ENCODE measurements at regions not wholly inside any gene's neighbourhood (a gene's known extent, or its start where the extent isn't known, plus 50 kb on each side); places are given as distances from the start of the nearest gene placed in this dataset.

DNA sequence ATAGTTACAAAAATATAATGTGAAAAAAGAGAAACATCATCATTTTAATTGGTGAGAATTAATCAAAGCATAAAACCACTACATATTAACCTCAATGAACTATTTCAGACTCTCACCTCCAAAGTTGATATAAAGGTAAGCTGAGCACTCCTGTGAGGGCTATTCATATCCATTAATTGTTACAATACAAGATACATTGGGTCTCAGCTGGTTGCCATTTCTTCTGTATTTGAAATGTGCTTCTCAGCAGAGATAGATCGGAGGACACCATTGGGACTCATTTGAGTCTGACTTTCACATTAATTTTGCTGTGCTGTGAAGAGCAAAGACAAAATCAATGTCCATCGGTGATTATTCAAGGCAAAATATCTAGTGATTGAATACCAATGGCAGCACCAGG lies 459.5 kb upstream of the GOT2 start (continued):
- TF ChIP-seq, protein P1, sequence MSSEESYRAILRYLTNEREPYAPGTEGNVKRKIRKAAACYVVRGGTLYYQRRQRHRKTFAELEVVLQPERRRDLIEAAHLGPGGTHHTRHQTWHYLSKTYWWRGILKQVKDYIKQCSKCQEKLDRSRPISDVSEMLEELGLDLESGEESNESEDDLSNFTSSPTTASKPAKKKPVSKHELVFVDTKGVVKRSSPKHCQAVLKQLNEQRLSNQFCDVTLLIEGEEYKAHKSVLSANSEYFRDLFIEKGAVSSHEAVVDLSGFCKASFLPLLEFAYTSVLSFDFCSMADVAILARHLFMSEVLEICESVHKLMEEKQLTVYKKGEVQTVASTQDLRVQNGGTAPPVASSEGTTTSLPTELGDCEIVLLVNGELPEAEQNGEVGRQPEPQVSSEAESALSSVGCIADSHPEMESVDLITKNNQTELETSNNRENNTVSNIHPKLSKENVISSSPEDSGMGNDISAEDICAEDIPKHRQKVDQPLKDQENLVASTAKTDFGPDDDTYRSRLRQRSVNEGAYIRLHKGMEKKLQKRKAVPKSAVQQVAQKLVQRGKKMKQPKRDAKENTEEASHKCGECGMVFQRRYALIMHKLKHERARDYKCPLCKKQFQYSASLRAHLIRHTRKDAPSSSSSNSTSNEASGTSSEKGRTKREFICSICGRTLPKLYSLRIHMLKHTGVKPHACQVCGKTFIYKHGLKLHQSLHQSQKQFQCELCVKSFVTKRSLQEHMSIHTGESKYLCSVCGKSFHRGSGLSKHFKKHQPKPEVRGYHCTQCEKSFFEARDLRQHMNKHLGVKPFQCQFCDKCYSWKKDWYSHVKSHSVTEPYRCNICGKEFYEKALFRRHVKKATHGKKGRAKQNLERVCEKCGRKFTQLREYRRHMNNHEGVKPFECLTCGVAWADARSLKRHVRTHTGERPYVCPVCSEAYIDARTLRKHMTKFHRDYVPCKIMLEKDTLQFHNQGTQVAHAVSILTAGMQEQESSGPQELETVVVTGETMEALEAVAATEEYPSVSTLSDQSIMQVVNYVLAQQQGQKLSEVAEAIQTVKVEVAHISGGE (CRISPR knock-in tag; IDR thresholded peaks at IDR 0.05), result no peak
- TF ChIP-seq WRNIP1 (IDR thresholded peaks at IDR 0.05; ENCODE audit: borderline replicate concordance, low read depth, low read length) (no peak), KDM1A (IDR thresholded peaks at IDR 0.05; ENCODE audit: borderline replicate concordance) (no peak), KLF5 (IDR thresholded peaks at IDR 0.05; ENCODE audit: partially characterized antibody) (no peak), CHD1 (IDR thresholded peaks at IDR 0.05; ENCODE audit: low read depth, low read length) (no peak)

DNA sequence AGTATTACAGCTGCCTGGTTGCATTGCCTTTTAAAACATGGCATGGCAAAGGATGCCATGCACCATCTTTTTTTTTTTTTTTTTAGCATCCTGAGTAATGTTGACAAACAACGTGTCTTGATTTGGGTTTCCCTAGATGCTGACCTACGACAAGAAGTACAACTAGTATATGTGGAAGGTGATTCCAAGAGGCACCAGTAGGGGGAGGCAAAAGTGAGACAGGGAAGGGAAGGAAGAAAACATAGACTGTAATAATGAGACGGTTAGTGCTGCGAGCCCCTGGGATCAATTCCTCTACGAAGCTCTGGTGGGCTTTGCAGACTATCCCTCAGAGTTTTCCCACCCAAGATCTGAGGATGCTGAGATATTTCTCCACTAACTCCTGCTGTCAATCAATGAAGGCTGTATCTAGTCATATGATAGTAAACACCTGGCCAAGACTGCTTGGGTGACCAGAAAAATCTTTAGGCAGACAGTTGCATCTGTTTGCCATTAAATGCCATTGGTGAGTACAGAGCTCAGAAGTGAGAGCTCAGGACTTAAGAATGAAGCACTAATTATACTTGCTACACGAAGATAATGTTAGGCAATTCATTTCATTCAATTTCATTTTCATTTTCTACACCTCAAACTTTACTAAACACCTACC lies 458.6 kb upstream of the GOT2 start:
- intact Hi-C loops (cut with micrococcal nuclease; ENCODE audit: unreplicated experiment), result no loop called here
- Histone ChIP-seq H3K9me3 (replicated peaks; ENCODE audit: control insufficient read depth, insufficient read depth, low read length) (no peaks in the 10 kb centered on the region), H2AFZ (ENCODE audit: control insufficient read depth, low read depth, low read length) (no peak overlapping the region), H3K4me3 (no peak overlapping the region), H3K9ac (ENCODE audit: control insufficient read depth, insufficient read depth, low read length) (no peak overlapping the region), H3K27ac (ENCODE audit: control insufficient read depth, insufficient read depth) (no peak overlapping the region), H3K4me2 (ENCODE audit: control insufficient read depth, insufficient read depth) (no peak overlapping the region), H4K20me1 (ENCODE audit: control insufficient read depth, insufficient read depth) (no peaks in the 10 kb centered on the region), H3K4me1 (ENCODE audit: control insufficient read depth, insufficient read depth, low read length) (no peaks in the 10 kb centered on the region), H3K27me3 (replicated peaks in 1 of 2; ENCODE audit: control insufficient read depth in 2 of 2, insufficient read depth in 2 of 2, low read length in 1 of 2) (no peaks in the 10 kb centered on the region), H3K79me2 (ENCODE audit: control insufficient read depth, insufficient read depth, low read length) (no peaks in the 10 kb centered on the region), H3K36me3 (ENCODE audit: control insufficient read depth in 2 of 2, insufficient read depth in 2 of 2, low read length in 1 of 2) (no peaks in the 10 kb centered on the region)
- CTCF ChIA-PET, result interaction anchor here (1.0 to 1.9 kb wide), 5 partner anchors 14 to 378 kb away, joined by 3 to 7 read pairs (median 4); no protein-coding TSS in a partner anchor
- in situ Hi-C loops (cut with MboI), result no loop called here
- RAD21 ChIA-PET (ENCODE audit: unreplicated experiment), result interaction anchor here (0.9 kb wide), 1 partner anchor 377 kb away, joined by 5 read pairs; no protein-coding TSS in a partner anchor
- ATAC-seq, result peak; percentile 78
- BruUV-seq (replicated peaks), result no TSS peak
- SMC1A ChIA-PET (ENCODE audit: uncharacterized antibody, unreplicated experiment), result interaction anchor here (0.6 to 1.6 kb wide), 3 partner anchors 16 to 349 kb away, joined by 3 to 4 read pairs (median 4); no protein-coding TSS in a partner anchor
- DNase-seq (ENCODE audit: low read depth, low spot score), result no peak
- FAIRE-seq, result no peak
- POLR2A ChIA-PET, result no interaction called here
- WGBS (ENCODE audit: insufficient coverage, insufficient replicate concordance, low lambda C conversion rate, missing lambda C conversion rate), result 3% methylated on average over 5 of the region's 6 CpGs
- TF ChIP-seq RAD21 (IDR thresholded peaks at IDR 0.05; ENCODE audit: insufficient read depth, low read depth, low read length) (peak; percentile 43), SPI1 (IDR thresholded peaks at IDR 0.05; ENCODE audit: borderline replicate concordance, insufficient read depth, low read depth, low read length) (no peak), ZNF24 (IDR thresholded peaks at IDR 0.05) (no peak), SMC3 (IDR thresholded peaks at IDR 0.05; ENCODE audit: borderline replicate concordance, low read length) (peak; percentile 22; the same call in 1 of the 2 replicates), YY1 (IDR thresholded peaks at IDR 0.05; ENCODE audit: low read depth, low read length) (no peak), ASH2L (IDR thresholded peaks at IDR 0.05; ENCODE audit: borderline replicate concordance, low read depth) (no peak), ZBED1 (IDR thresholded peaks at IDR 0.05; ENCODE audit: borderline replicate concordance) (no peak)
- TF ChIP-seq, protein P2, sequence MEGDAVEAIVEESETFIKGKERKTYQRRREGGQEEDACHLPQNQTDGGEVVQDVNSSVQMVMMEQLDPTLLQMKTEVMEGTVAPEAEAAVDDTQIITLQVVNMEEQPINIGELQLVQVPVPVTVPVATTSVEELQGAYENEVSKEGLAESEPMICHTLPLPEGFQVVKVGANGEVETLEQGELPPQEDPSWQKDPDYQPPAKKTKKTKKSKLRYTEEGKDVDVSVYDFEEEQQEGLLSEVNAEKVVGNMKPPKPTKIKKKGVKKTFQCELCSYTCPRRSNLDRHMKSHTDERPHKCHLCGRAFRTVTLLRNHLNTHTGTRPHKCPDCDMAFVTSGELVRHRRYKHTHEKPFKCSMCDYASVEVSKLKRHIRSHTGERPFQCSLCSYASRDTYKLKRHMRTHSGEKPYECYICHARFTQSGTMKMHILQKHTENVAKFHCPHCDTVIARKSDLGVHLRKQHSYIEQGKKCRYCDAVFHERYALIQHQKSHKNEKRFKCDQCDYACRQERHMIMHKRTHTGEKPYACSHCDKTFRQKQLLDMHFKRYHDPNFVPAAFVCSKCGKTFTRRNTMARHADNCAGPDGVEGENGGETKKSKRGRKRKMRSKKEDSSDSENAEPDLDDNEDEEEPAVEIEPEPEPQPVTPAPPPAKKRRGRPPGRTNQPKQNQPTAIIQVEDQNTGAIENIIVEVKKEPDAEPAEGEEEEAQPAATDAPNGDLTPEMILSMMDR (IDR thresholded peaks at IDR 0.05 in 2 of 3, conservative IDR thresholded peaks at IDR 0.05 in 1 of 3; ENCODE audit: control insufficient read depth in 2 of 3, extremely low read depth in 1 of 3, insufficient read depth in 1 of 3, low read depth in 3 of 3, low read length in 3 of 3), result peak; percentile 37 to 56 (median 45); a peak in 4 of 6 replicates
- TF ChIP-seq, protein P3, sequence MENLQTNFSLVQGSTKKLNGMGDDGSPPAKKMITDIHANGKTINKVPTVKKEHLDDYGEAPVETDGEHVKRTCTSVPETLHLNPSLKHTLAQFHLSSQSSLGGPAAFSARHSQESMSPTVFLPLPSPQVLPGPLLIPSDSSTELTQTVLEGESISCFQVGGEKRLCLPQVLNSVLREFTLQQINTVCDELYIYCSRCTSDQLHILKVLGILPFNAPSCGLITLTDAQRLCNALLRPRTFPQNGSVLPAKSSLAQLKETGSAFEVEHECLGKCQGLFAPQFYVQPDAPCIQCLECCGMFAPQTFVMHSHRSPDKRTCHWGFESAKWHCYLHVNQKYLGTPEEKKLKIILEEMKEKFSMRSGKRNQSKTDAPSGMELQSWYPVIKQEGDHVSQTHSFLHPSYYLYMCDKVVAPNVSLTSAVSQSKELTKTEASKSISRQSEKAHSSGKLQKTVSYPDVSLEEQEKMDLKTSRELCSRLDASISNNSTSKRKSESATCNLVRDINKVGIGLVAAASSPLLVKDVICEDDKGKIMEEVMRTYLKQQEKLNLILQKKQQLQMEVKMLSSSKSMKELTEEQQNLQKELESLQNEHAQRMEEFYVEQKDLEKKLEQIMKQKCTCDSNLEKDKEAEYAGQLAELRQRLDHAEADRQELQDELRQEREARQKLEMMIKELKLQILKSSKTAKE (IDR thresholded peaks at IDR 0.05; ENCODE audit: low read depth, poor library complexity, severe bottlenecking), result no peak
